A673 (cell line): ENCODE measurements at regions not wholly inside any gene's neighbourhood (a gene's known extent, or its start where the extent isn't known, plus 50 kb on each side); places are given as distances from the start of the nearest gene placed in this dataset.
"Not testable (repeated sequence)": the region's sequence is repeated elsewhere in the genome, so short reads cannot be mapped to it uniquely, and the experiment has no call there.

ENCODE experiments used
- CTCF ChIP-seq: fragments of 300-800, 200-600 bp; sonication (generic); conservative IDR thresholded peaks from 2 replicates; pipeline ENCODE4 v1.5.1; 2017; ENCODE audit warnings: low read depth, mild to moderate bottlenecking, antibody characterized with exemption, low read length, moderate library complexity, mixed read lengths
- EZH2 ChIP-seq: fragments of 200-600 bp; sonication (generic); IDR thresholded peaks from 2 replicates; pipeline ENCODE4 v1.6.1; 2017; ENCODE audit warnings: borderline replicate concordance, low read depth, mild to moderate bottlenecking, mixed read lengths, antibody characterized with exemption, low read length; ENCODE audit not compliant: poor library complexity, severe bottlenecking

GRCh38 chr11:89585471-89585870, 94.3 kb upstream of the NOX4 start:
- not testable (repeated sequence) for TF ChIP-seq CTCF, EZH2
